IgD-negative memory B cell (primary cell): ENCODE measurements at regions not wholly inside any gene's neighbourhood (a gene's known extent, or its start where the extent isn't known, plus 50 kb on each side); places are given as distances from the start of the nearest gene placed in this dataset.
A peak's percentile ranks its signal among the peaks of the same experiment; 100 is the strongest.

Experiments
- H3K27ac Mint-ChIP-seq, 3 donors: one replicate each; pipeline ENCODE4 v1.8.0; 2020 to 2022; ENCODE audit warnings: mild to moderate bottlenecking in 3 of 3, mixed read lengths in 3 of 3, moderate library complexity in 1 of 3
- H3K27me3 Mint-ChIP-seq: one replicate; pipeline ENCODE4 v1.8.0; 2021; ENCODE audit warnings: mixed read lengths
- H3K36me3 Mint-ChIP-seq: one replicate; pipeline ENCODE4 v1.8.0; 2020; ENCODE audit warnings: mild to moderate bottlenecking, mixed read lengths
- H3K4me1 Mint-ChIP-seq, 3 donors: one replicate each; pipeline ENCODE4 v1.8.0; 2020 to 2022; ENCODE audit warnings: mixed read lengths in 3 of 3, mild to moderate bottlenecking in 1 of 3
- H3K4me3 Mint-ChIP-seq, 4 donors: one replicate each; pipeline ENCODE4 v1.8.0; 2020 to 2022; ENCODE audit warnings: mild to moderate bottlenecking in 4 of 4, mixed read lengths in 4 of 4, moderate library complexity in 3 of 4
- H3K9me3 Mint-ChIP-seq, 3 donors: one replicate each; pipeline ENCODE4 v1.8.0; 2020 to 2021; ENCODE audit warnings: mixed read lengths in 3 of 3, mild to moderate bottlenecking in 1 of 3

GRCh38 chr1:220999872-221000863, 120.9 kb downstream of the HLX start:
- H3K27me3 Mint-ChIP-seq, result no peaks in the 10 kb centered on the region
- H3K36me3 Mint-ChIP-seq, result no peaks in the 10 kb centered on the region
- peaks cover 0 to 3% (median 1%) of the 10 kb centered on the region in 3 donors for H3K9me3 Mint-ChIP-seq
- H3K4me3 Mint-ChIP-seq, result no peak overlapping the region
- no peak overlapping the region for H3K27ac Mint-ChIP-seq
- H3K4me1 Mint-ChIP-seq, result no peaks in the 10 kb centered on the region

DNA sequence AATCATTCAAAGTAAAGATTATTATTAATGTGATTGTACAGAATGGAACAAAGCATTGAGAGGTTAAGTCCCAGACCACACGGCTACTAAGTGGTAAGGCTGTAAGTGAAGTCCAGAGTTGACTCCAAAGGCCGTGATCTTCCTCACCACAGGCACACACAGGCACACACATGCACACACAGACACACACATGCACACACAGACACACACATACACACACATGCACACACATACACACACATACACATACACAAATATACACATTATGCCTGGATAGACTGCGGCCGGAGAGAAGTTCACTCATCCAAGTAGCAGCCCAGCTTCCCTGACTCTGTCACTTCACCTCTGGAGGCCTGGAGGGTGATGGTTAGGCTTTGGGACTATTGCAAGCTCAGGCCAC, 121.9 kb downstream of the HLX start:
- H3K27me3 Mint-ChIP-seq, result no peaks in the 10 kb centered on the region
- H3K4me3 Mint-ChIP-seq, result no peak overlapping the region
- peaks cover 3 to 5% (median 4%) of the 10 kb centered on the region in 3 donors for H3K9me3 Mint-ChIP-seq
- no peaks in the 10 kb centered on the region for H3K36me3 Mint-ChIP-seq
- H3K27ac Mint-ChIP-seq, result no peak overlapping the region
- no peaks in the 10 kb centered on the region for H3K4me1 Mint-ChIP-seq

- Mint-ChIP-seq H3K27me3 (no peaks in the 10 kb centered on the region), H3K9me3 (peaks cover 0 to 7% (median 5%) of the 10 kb centered on the region in 3 donors), H3K4me3 (no peak overlapping the region), H3K36me3 (no peaks in the 10 kb centered on the region), H3K4me1 (no peaks in the 10 kb centered on the region), H3K27ac (no peak overlapping the region)
Observed at GRCh38 chr1:221002601-221003000, 123.4 kb downstream of the HLX start.

- Mint-ChIP-seq H3K9me3 (peaks cover 0 to 4% (median 0%) of the 10 kb centered on the region in 3 donors), H3K27ac (no peak overlapping the region), H3K27me3 (no peaks in the 10 kb centered on the region), H3K4me3 (no peak overlapping the region), H3K36me3 (no peaks in the 10 kb centered on the region), H3K4me1 (no peaks in the 10 kb centered on the region)
Observed at GRCh38 chr1:221011145-221011544, 131.9 kb downstream of the HLX start.

DNA sequence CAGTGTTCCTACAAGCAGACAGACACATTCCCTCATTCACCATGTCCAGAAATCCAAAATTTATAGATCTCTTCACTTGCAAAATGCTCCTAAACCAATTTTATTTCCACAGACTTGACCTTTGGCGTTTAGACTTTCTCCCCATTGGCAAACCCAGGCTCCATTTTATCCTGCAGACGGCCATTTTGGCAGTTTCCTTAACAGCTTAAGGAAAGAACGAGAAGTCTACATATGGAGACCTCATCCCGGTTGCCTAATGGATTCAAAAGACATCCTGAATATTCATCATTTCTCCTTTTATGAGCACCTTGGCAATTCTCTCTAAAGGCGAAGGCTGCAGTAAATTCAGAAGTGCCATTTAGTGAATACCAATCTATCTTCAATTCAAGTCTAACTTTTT, 132.9 kb downstream of the HLX start:
- peaks cover 0 to 2% (median 0%) of the 10 kb centered on the region in 3 donors for H3K9me3 Mint-ChIP-seq
- no peak overlapping the region for H3K4me3 Mint-ChIP-seq
- H3K4me1 Mint-ChIP-seq, result no peaks in the 10 kb centered on the region
- no peaks in the 10 kb centered on the region for H3K36me3 Mint-ChIP-seq
- no peak overlapping the region for H3K27ac Mint-ChIP-seq
- no peaks in the 10 kb centered on the region for H3K27me3 Mint-ChIP-seq

DNA sequence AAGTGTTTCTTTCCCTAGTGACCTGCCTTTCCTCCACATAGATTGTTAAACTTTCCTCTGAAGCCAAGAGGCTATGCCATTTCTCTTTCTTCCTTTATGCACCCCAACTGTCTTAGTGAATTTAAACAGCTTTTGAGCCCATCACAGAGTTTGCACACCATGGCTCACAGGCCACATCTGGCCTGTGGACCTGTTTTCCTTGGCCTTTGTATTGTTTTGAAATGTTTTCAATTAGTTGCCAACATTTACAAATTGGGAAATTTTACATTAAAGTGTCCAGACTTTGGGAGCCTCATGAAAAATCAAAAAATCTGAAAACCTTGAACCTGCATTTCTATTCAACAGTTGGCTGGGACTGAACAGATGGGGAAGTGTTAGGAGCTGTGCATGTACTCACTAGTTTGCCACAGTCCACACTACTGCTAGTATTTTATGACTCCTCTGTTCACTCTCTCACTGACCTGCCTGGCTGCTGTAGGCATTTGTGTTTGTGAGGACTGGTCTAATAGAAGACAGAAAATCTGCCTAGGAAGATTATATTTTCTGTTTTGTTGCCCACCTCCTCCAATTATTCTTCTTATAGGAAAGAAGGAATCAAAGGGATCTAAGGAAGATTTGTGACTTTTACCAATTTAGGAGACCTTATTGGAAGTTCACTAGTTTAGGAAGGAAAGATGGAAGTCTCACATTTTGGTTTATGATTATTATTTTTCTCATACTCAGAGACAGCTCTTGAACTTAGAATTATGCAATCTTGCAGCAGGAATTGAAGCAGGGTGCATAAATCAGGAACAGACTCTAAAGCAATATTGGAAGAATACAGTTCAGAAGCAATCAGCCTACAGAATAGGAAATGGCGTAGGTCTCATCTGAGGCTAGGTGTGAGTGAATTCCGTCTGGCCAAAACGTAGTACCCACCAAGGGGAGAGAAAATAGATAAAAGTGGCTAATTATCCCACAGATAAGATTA, 134.7 kb downstream of the HLX start:
- Mint-ChIP-seq H3K36me3 (no peaks in the 10 kb centered on the region), H3K27ac (no peak overlapping the region), H3K27me3 (no peaks in the 10 kb centered on the region), H3K4me3 (no peak overlapping the region), H3K4me1 (peaks cover 0 to 1% (median 0%) of the 10 kb centered on the region in 3 donors), H3K9me3 (peaks cover 0 to 3% (median 0%) of the 10 kb centered on the region in 3 donors)

- H3K27ac Mint-ChIP-seq, result no peak overlapping the region
- H3K27me3 Mint-ChIP-seq, result no peaks in the 10 kb centered on the region
- H3K9me3 Mint-ChIP-seq, result peaks cover 0 to 3% (median 0%) of the 10 kb centered on the region in 3 donors
- no peaks in the 10 kb centered on the region for H3K36me3 Mint-ChIP-seq
- H3K4me1 Mint-ChIP-seq, result peaks cover 0 to 1% (median 0%) of the 10 kb centered on the region in 3 donors
- H3K4me3 Mint-ChIP-seq, result no peak overlapping the region
Observed at GRCh38 chr1:221015159-221015790, 136.0 kb downstream of the HLX start.

DNA sequence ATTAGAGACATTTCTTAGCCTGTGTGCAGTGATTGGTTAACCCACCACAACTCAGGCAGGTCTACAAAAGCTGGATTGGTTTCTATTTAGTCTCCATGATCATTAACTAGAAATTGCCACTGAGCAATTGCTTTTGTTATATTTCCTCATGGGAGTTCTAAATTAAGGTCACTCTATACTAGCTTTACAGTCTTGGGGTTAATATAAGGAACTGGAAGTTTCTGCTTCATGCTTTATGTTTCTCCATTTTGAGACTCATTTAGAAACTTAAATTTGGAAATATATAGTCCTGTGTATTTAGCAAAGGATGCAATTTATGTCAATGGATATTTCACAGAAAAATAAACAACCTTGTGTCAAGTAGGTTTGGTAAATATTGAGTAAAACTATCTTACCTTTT, 137.5 kb downstream of the HLX start:
- H3K4me1 Mint-ChIP-seq, result peaks cover 0 to 1% (median 0%) of the 10 kb centered on the region in 3 donors
- H3K4me3 Mint-ChIP-seq, result no peak overlapping the region
- no peaks in the 10 kb centered on the region for H3K36me3 Mint-ChIP-seq
- peaks cover 0 to 3% (median 3%) of the 10 kb centered on the region in 3 donors for H3K9me3 Mint-ChIP-seq
- no peaks in the 10 kb centered on the region for H3K27me3 Mint-ChIP-seq
- H3K27ac Mint-ChIP-seq, result no peak overlapping the region

GRCh38 chr1:221018414-221018813, 139.2 kb downstream of the HLX start:
- peaks cover 0 to 1% (median 0%) of the 10 kb centered on the region in 3 donors for H3K4me1 Mint-ChIP-seq
- H3K9me3 Mint-ChIP-seq, result peaks cover 0 to 3% (median 3%) of the 10 kb centered on the region in 3 donors
- H3K27me3 Mint-ChIP-seq, result no peaks in the 10 kb centered on the region
- no peaks in the 10 kb centered on the region for H3K36me3 Mint-ChIP-seq
- no peak overlapping the region for H3K4me3 Mint-ChIP-seq
- no peak overlapping the region for H3K27ac Mint-ChIP-seq

- H3K27ac Mint-ChIP-seq, result no peak overlapping the region
Observed at GRCh38 chr1:221022331-221022730, 143.1 kb downstream of the HLX start.

DNA sequence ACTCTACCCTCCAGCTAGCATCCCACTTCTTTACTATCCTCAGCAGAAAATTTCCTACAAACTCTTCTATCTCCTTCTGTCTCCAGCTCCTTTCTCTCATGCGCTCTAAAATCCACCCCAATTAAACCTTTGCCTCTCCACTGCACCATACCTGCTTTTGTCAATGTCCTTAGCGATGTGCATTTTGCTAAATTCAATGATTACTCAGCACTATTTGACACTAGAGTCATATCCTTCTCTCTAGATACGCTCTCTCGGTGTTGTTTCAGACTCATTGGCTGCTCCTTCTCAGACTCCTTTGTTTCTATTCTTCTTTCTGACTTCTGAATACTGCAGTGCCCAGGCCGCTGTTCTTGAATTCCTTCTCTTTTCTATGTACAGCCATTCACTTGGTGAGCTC, 144.2 kb downstream of the HLX start:
- Mint-ChIP-seq H3K4me3 (no peak overlapping the region), H3K27ac (no peak overlapping the region), H3K27me3 (no peaks in the 10 kb centered on the region), H3K36me3 (no peaks in the 10 kb centered on the region), H3K4me1 (peaks cover 7 to 18% (median 15%) of the 10 kb centered on the region in 3 donors), H3K9me3 (peaks cover 0 to 3% (median 0%) of the 10 kb centered on the region in 3 donors)

More at GRCh38 chr1:221022331-221022730, 143.1 kb downstream of the HLX start:
- no peak overlapping the region for H3K4me3 Mint-ChIP-seq
- H3K36me3 Mint-ChIP-seq, result no peaks in the 10 kb centered on the region
- peaks cover 0 to 3% (median 2%) of the 10 kb centered on the region in 3 donors for H3K9me3 Mint-ChIP-seq
- peaks cover 7 to 16% (median 14%) of the 10 kb centered on the region in 3 donors for H3K4me1 Mint-ChIP-seq
- H3K27me3 Mint-ChIP-seq, result no peaks in the 10 kb centered on the region

DNA sequence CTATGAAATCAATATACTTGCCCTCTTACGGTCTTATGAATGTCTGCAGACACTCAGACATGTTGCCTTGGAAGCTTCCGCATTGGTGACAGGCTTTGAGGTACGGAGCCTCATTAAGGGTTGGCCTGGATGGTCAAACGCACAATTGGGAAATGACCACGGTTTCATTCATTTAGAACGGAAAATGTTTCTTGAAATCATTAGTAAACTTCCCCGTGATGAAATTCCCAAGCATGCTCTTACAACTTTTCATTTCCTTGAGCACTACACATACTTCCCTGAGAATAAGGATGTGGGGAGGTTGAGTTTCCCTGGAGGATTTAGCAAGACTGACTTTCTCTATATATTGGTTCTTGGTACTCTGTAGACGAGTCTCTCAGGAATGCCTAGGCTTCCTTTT, 146.3 kb downstream of the HLX start:
- Mint-ChIP-seq H3K27ac (peak overlapping the region in 1 of 3 donors; percentile 70), H3K27me3 (no peaks in the 10 kb centered on the region), H3K4me3 (no peak overlapping the region), H3K36me3 (no peaks in the 10 kb centered on the region), H3K4me1 (peaks cover 7 to 19% (median 15%) of the 10 kb centered on the region in 3 donors), H3K9me3 (peaks cover 0 to 3% (median 0%) of the 10 kb centered on the region in 3 donors)

DNA sequence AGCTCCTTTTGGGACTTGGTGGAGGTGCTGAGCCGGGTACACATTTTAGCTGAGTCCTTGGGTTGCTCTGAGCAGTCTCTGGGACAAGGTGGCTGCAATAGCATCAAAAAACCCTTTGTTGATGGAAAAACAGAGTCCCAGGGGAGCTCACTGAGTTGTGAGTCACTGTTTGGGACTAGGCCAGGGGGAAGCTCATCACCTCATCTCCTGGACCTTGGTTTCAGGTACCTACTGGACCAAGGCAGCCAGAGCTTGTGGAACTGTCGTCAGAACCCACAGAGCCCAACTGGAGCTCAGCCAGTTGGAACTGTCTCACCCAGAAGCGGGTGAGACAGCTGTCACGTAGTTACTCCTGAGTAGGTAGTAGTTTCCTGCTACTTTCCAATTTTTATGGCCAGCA, 146.7 kb downstream of the HLX start:
- Mint-ChIP-seq H3K36me3 (no peaks in the 10 kb centered on the region), H3K9me3 (peaks cover 0 to 3% (median 0%) of the 10 kb centered on the region in 3 donors), H3K27me3 (no peaks in the 10 kb centered on the region), H3K4me3 (peak overlapping the region in 1 of 4 donors; percentile 53), H3K4me1 (peaks cover 7 to 19% (median 15%) of the 10 kb centered on the region in 3 donors), H3K27ac (peak overlapping the region in 1 of 3 donors; percentile 70)

- Mint-ChIP-seq H3K9me3 (no peaks in the 10 kb centered on the region), H3K4me3 (no peak overlapping the region), H3K36me3 (peaks cover 5% of the 10 kb centered on the region), H3K4me1 (peaks cover 10 to 19% (median 15%) of the 10 kb centered on the region in 3 donors), H3K27me3 (no peaks in the 10 kb centered on the region), H3K27ac (peak overlapping the region in 1 of 3 donors; percentile 5)
Observed at GRCh38 chr1:221029981-221030649, 150.9 kb downstream of the HLX start.
